ENCODE measurements at regions not wholly inside any gene's neighbourhood (a gene's known extent, or its start where the extent isn't known, plus 50 kb on each side); places are given as distances from the start of the nearest gene placed in this dataset.

GRCh38 chr1:214831956-214832355 is 229.0 kb downstream of the CENPF start:
- TF ChIP-seq CTCF (IDR thresholded peaks at IDR 0.05), result no peak
- no peak for TF ChIP-seq POLR2A (IDR thresholded peaks at IDR 0.05)
- no peak for TF ChIP-seq EP300 (IDR thresholded peaks at IDR 0.05)
- TF ChIP-seq POLR2AphosphoS5 (IDR thresholded peaks at IDR 0.05), result no peak

Data from sigmoid colon (tissue), 4 donors.